H1 (cell line): ENCODE measurements at regions not wholly inside any gene's neighbourhood (a gene's known extent, or its start where the extent isn't known, plus 50 kb on each side); places are given as distances from the start of the nearest gene placed in this dataset.

Experiments used
- CTCF ChIA-PET: fragments of 300-600 bp; sonication (Branson Sonifier 250); formaldehyde crosslinking; loops from one replicate; lab custom pipeline; 2021; ENCODE audit not compliant: partially characterized antibody; lab: Charles Lee
- POLR2A ChIA-PET: fragments of 300-600 bp; sonication (Branson Sonifier 250); formaldehyde crosslinking; loops from one replicate; lab custom pipeline; 2021; ENCODE audit warnings: inconsistent platforms; ENCODE audit not compliant: partially characterized antibody; lab: Charles Lee
- DNase-seq, 2 experiments: peaks; one replicate each; pipeline versions ENCODE4 v3.0.0 to v3.0.0-alpha.2; 2010 to 2022; ENCODE audit warnings: low spot score in 2 of 2, low read depth in 1 of 2, mixed read lengths in 1 of 2
- FAIRE-seq: peaks from 2 replicates; lab custom pipeline; 2011; peaks lifted over from hg19 to GRCh38; lab: Jason Lieb, UNC
- H2AFZ ChIP-seq: 2 replicates; pipeline ENCODE4 v1.8.1; 2012; ENCODE audit warnings: low read length, inconsistent platforms
- H2AK5ac ChIP-seq: 2 replicates; pipeline ENCODE4 v1.6.1; 2013; ENCODE audit warnings: low read depth, low read length
- H2BK120ac ChIP-seq: replicated peaks from 2 replicates; pipeline ENCODE3; 2013; ENCODE audit warnings: low read depth, low read length, inconsistent platforms
- H2BK12ac ChIP-seq: 2 replicates; pipeline ENCODE4 v1.6.1; 2013; ENCODE audit warnings: low read depth, low read length
- H2BK15ac ChIP-seq: 2 replicates; pipeline ENCODE4 v1.6.1; 2013; ENCODE audit warnings: low read length
- H2BK20ac ChIP-seq: 2 replicates; pipeline ENCODE4 v1.6.1; 2013; ENCODE audit warnings: low read length
- H2BK5ac ChIP-seq: 2 replicates; pipeline ENCODE4 v1.6.1; 2013; ENCODE audit warnings: low read depth, low read length
- H3K14ac ChIP-seq: 2 replicates; pipeline ENCODE4 v1.6.1; 2013; ENCODE audit warnings: inconsistent platforms; ENCODE audit not compliant: insufficient read length
- H3K18ac ChIP-seq: 2 replicates; pipeline ENCODE4 v1.6.1; 2013; ENCODE audit warnings: low read length; ENCODE audit errors: extremely low read depth
- H3K23ac ChIP-seq: 2 replicates; pipeline ENCODE4 v1.6.1; 2013; ENCODE audit warnings: inconsistent platforms; ENCODE audit not compliant: insufficient read length
- H3K23me2 ChIP-seq: 2 replicates; pipeline ENCODE4 v1.6.1; 2013; ENCODE audit warnings: low read depth, low read length
- H3K27ac ChIP-seq: 2 replicates; pipeline ENCODE4 v1.6.1; 2011; ENCODE audit warnings: low read depth, low read length, inconsistent platforms
- H3K27me3 ChIP-seq, 4 experiments: replicated peaks in 1 of 4; 1 replicate in 1 of 4; 2 replicates in 3 of 4; pipeline versions ENCODE4 v1.6.1 to v1.8.1; 2011 to 2013; ENCODE audit warnings: low read length in 3 of 4, mild to moderate bottlenecking in 3 of 4, inconsistent platforms in 2 of 4, mixed read lengths in 2 of 4, moderate library complexity in 1 of 4; ENCODE audit not compliant: control insufficient read depth in 3 of 4, insufficient read depth in 3 of 4; ENCODE audit errors: extremely low read depth in 1 of 4
- H3K36me3 ChIP-seq, 4 experiments: 2 replicates each; pipeline versions ENCODE4 v1.6.1 to v1.8.1; 2011 to 2013; ENCODE audit warnings: mild to moderate bottlenecking in 4 of 4, low read length in 3 of 4, moderate library complexity in 2 of 4, control low read depth in 1 of 4, inconsistent platforms in 1 of 4; ENCODE audit not compliant: insufficient read depth in 4 of 4, control insufficient read depth in 2 of 4
- H3K4ac ChIP-seq: replicated peaks from 2 replicates; pipeline ENCODE3; 2013; ENCODE audit warnings: low read length, low read depth, mixed read lengths, inconsistent platforms; ENCODE audit not compliant: insufficient read length
- H3K4me1 ChIP-seq, 4 experiments: replicated peaks in 1 of 4; 1 replicate in 1 of 4; 2 replicates in 3 of 4; pipeline versions ENCODE4 v1.6.1 to v1.8.1; 2011 to 2013; ENCODE audit warnings: low read length in 3 of 4, inconsistent platforms in 2 of 4, mixed read lengths in 1 of 4; ENCODE audit not compliant: insufficient read depth in 4 of 4, control insufficient read depth in 3 of 4
- H3K4me2 ChIP-seq, 2 experiments: 2 replicates each; pipeline versions ENCODE4 v1.6.1 to v1.8.1; 2011 to 2013; ENCODE audit warnings: low read depth in 2 of 2, low read length in 2 of 2, control low read depth in 1 of 2, inconsistent platforms in 1 of 2, mild to moderate bottlenecking in 1 of 2; ENCODE audit not compliant: insufficient read depth in 1 of 2
- H3K4me3 ChIP-seq, 4 experiments: fragments of 200-600, 300-600 bp in 1 of 4; sonication (generic), shearing (Covaris generic), sonication (Bioruptor Twin) in 1 of 4; 2 replicates each; pipeline versions ENCODE4 v1.5.1 to v1.8.1; 2011 to 2016; ENCODE audit warnings: low read length in 4 of 4, low read depth in 3 of 4, control low read depth in 2 of 4, inconsistent platforms in 2 of 4, mild to moderate bottlenecking in 2 of 4, mixed read lengths in 1 of 4, moderate library complexity in 1 of 4; ENCODE audit not compliant: insufficient read depth in 2 of 4; ENCODE audit errors: extremely low read depth in 1 of 4
- H3K56ac ChIP-seq: replicated peaks from 2 replicates; pipeline ENCODE3; 2013; ENCODE audit warnings: low read depth, mild to moderate bottlenecking, mixed read lengths, low read length, inconsistent platforms; ENCODE audit not compliant: insufficient read length
- H3K79me1 ChIP-seq: 2 replicates; pipeline ENCODE4 v1.6.1; 2013; ENCODE audit warnings: low read depth, low read length, control low read depth
- H3K79me2 ChIP-seq, 2 experiments: 2 replicates each; pipeline versions ENCODE4 v1.6.1 to v1.8.1; 2012 to 2013; ENCODE audit warnings: low read length in 2 of 2, mild to moderate bottlenecking in 2 of 2, inconsistent platforms in 1 of 2; ENCODE audit not compliant: insufficient read depth in 2 of 2, control insufficient read depth in 1 of 2
- H3K9ac ChIP-seq, 4 experiments: replicated peaks in 1 of 4; 1 replicate in 1 of 4; 2 replicates in 3 of 4; pipeline versions ENCODE4 v1.6.1 to v1.8.1; 2011 to 2013; ENCODE audit warnings: low read depth in 3 of 4, low read length in 3 of 4, control low read depth in 2 of 4, mild to moderate bottlenecking in 2 of 4, moderate library complexity in 2 of 4, inconsistent platforms in 1 of 4; ENCODE audit errors: extremely low read depth in 1 of 4
- H3K9me3 ChIP-seq, 2 experiments: 2 replicates each; pipeline versions ENCODE4 v1.6.1 to v1.8.1; 2012 to 2013; ENCODE audit warnings: mild to moderate bottlenecking in 2 of 2, moderate library complexity in 2 of 2, control low read depth in 1 of 2, inconsistent platforms in 1 of 2, low read depth in 1 of 2, low read length in 1 of 2, mixed read lengths in 1 of 2; ENCODE audit not compliant: insufficient read depth in 2 of 2
- H4K20me1 ChIP-seq, 2 experiments: replicated peaks in 1 of 2; 2 replicates each; pipeline versions ENCODE3 to v1.8.1; 2011 to 2013; ENCODE audit warnings: inconsistent platforms in 2 of 2, low read length in 2 of 2, mild to moderate bottlenecking in 1 of 2; ENCODE audit not compliant: insufficient read depth in 2 of 2, control insufficient read depth in 1 of 2
- H4K5ac ChIP-seq: 2 replicates; pipeline ENCODE4 v1.6.1; 2013; ENCODE audit warnings: low read length, low read depth, mixed read lengths, inconsistent platforms; ENCODE audit not compliant: insufficient read length
- H4K8ac ChIP-seq: 2 replicates; pipeline ENCODE4 v1.8.0; 2013; ENCODE audit warnings: mild to moderate bottlenecking, moderate library complexity, low read length, inconsistent platforms; ENCODE audit not compliant: insufficient read depth; ENCODE audit errors: extremely low read depth
- H4K91ac ChIP-seq: replicated peaks from 2 replicates; pipeline ENCODE3; 2013; ENCODE audit warnings: low read length, mixed read lengths, inconsistent platforms; ENCODE audit not compliant: insufficient read length
- CHD2 ChIP-seq: IDR thresholded peaks from 2 replicates; pipeline ENCODE4 v1.6.1; 2012; ENCODE audit warnings: low read length, improper control_type of control experiment
- JUND ChIP-seq: IDR thresholded peaks from 2 replicates; pipeline ENCODE4 v1.6.1; 2011; ENCODE audit warnings: mild to moderate bottlenecking, improper control_type of control experiment, low read length
- RAD21 ChIP-seq, 2 experiments: IDR thresholded peaks in 1 of 2; conservative IDR thresholded peaks in 1 of 2; 2 replicates each; pipeline ENCODE4 v1.6.1; 2011; ENCODE audit warnings: low read depth in 2 of 2, low read length in 2 of 2, improper control_type of control experiment in 1 of 2, inconsistent platforms in 1 of 2, mild to moderate bottlenecking in 1 of 2, moderate library complexity in 1 of 2
- SIRT6 ChIP-seq: IDR thresholded peaks from one replicate; pipeline ENCODE4 v1.7.1; 2012; ENCODE audit warnings: low read length, inconsistent platforms
- TF ChIP-seq, protein P1 (sequence below), 3 experiments: IDR thresholded peaks; 1 replicate in 2 of 3; 2 replicates in 1 of 3; pipeline versions ENCODE4 v1.5.1 to v1.6.1; 2011; ENCODE audit warnings: low read length in 3 of 3, mild to moderate bottlenecking in 3 of 3, inconsistent platforms in 2 of 3, low read depth in 1 of 3, moderate library complexity in 1 of 3; ENCODE audit not compliant: insufficient read depth in 1 of 3; ENCODE audit errors: control extremely low read depth in 1 of 3

DNA sequence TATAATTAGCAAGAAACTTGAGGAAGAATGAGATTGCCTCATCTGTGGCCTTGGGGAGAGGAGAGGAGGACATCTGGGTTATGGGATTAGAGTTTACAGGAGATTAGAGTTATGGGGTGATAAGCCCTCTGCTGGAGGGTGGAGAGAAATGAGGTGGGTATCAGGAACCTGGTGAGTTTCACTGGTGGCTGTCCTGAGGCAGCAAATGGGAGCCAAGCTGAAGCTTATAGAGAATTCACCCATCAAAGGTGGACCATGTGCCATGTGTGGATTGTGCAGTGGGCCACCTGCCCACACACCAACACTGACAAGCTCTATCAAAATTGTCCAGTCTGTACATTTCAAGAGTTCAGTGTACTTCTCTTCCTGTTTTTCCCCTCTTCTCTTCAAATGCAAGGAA lies 135.3 kb downstream of the AEBP2 start:
- TF ChIP-seq CHD2 (no peak), JUND (no peak), SIRT6 (no peak), RAD21 (IDR thresholded peaks at IDR 0.05 in 1 of 2, conservative IDR thresholded peaks at IDR 0.05 in 1 of 2; ENCODE audit: low read depth in 2 of 2, low read length in 2 of 2) (0 out of 4 replicates have a peak, but pooled peaks of 1 of the 2 experiments have one; percentile 22)
- TF ChIP-seq, protein P1, sequence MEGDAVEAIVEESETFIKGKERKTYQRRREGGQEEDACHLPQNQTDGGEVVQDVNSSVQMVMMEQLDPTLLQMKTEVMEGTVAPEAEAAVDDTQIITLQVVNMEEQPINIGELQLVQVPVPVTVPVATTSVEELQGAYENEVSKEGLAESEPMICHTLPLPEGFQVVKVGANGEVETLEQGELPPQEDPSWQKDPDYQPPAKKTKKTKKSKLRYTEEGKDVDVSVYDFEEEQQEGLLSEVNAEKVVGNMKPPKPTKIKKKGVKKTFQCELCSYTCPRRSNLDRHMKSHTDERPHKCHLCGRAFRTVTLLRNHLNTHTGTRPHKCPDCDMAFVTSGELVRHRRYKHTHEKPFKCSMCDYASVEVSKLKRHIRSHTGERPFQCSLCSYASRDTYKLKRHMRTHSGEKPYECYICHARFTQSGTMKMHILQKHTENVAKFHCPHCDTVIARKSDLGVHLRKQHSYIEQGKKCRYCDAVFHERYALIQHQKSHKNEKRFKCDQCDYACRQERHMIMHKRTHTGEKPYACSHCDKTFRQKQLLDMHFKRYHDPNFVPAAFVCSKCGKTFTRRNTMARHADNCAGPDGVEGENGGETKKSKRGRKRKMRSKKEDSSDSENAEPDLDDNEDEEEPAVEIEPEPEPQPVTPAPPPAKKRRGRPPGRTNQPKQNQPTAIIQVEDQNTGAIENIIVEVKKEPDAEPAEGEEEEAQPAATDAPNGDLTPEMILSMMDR (IDR thresholded peaks at IDR 0.05; ENCODE audit: control extremely low read depth in 1 of 3, insufficient read depth in 1 of 3, low read depth in 1 of 3, low read length in 3 of 3): peak in 2 of 3 experiments; percentile 5 to 26; a peak in 2 of 4 replicates
- H3K27me3 ChIP-seq: no peaks in the 10 kb centered on the region
- no peaks in the 10 kb centered on the region for H3K23me2 ChIP-seq
- H3K4me1 ChIP-seq: peaks cover 0 to 14% (median under 1%) of the 10 kb centered on the region in 4 experiments; a peak in 5 of 7 replicates
- no peak overlapping the region for H3K9ac ChIP-seq
- H2BK120ac ChIP-seq: no peak overlapping the region
- H3K14ac ChIP-seq: no peak overlapping the region
- no peaks in the 10 kb centered on the region for H3K9me3 ChIP-seq
- no peak overlapping the region for H3K4ac ChIP-seq
- H4K5ac ChIP-seq: no peak overlapping the region
- no peak overlapping the region for H3K18ac ChIP-seq
- H4K91ac ChIP-seq: no peak overlapping the region
- H2BK5ac ChIP-seq: no peak overlapping the region
- H3K4me2 ChIP-seq: no peak overlapping the region
- no peak overlapping the region for H4K8ac ChIP-seq
- H2BK20ac ChIP-seq: no peak overlapping the region
- no peaks in the 10 kb centered on the region for H3K79me1 ChIP-seq
- no peak overlapping the region; the same call in 1 of the 2 replicates for H2BK12ac ChIP-seq
- no peak overlapping the region for H3K23ac ChIP-seq
- H3K56ac ChIP-seq: no peak overlapping the region
- no peak overlapping the region for H2AFZ ChIP-seq
- no peak overlapping the region; the same call in 1 of the 2 replicates for H2AK5ac ChIP-seq
- no peak for FAIRE-seq
- ChIA-PET POLR2A (no interaction called here), CTCF (interaction anchor here (0.7 to 3.6 kb wide), 14 partner anchors 11 to 183 kb away, joined by 3 to 18 read pairs (median 4); no protein-coding TSS in a partner anchor)
- no peak overlapping the region for H2BK15ac ChIP-seq
- H3K4me3 ChIP-seq: no peak overlapping the region
- H3K79me2 ChIP-seq: no peaks in the 10 kb centered on the region
- DNase-seq: no peak
- no peaks in the 10 kb centered on the region for H3K36me3 ChIP-seq
- H3K27ac ChIP-seq: no peak overlapping the region
- H4K20me1 ChIP-seq: no peaks in the 10 kb centered on the region
